Heart left ventricle (tissue), 13 donors: ENCODE measurements at regions not wholly inside any gene's neighbourhood (a gene's known extent, or its start where the extent isn't known, plus 50 kb on each side); places are given as distances from the start of the nearest gene placed in this dataset.

Source experiments
- POLR2A ChIP-seq, 2 donors: fragments of 450-650 bp; IDR thresholded peaks; one replicate each; pipeline ENCODE4 v1.6.1; 2017; ENCODE audit warnings: antibody characterized with exemption in 2 of 2, mild to moderate bottlenecking in 2 of 2, moderate library complexity in 2 of 2
- TF ChIP-seq, protein P1 (sequence below), 12 donors: fragments of 200-600 bp; sonication (generic) in 4 of 12; IDR thresholded peaks; one replicate each; pipeline versions ENCODE4 v1.5.0 to v1.8.0; 2018 to 2022; ENCODE audit warnings: antibody characterized with exemption in 12 of 12, mild to moderate bottlenecking in 5 of 12
- donor health status: ischemic (EF 13 %, LVEDD 7.1; RV severe dilation, severe dysfunction).
- donor health status: DM: no; HTN: yes; CAD: no.
- donor health status: DM: no; HTN: no; CAD: no.
- donor health status: ischemic (EF 25% LVEDD 6.9; RV normal size, moderate dysfunction).
- donor health status: ischemic (EF 25% LVEDD 5.7; RV mildly dilated, moderate dysfunction).
- donor health status: ischemic (EF 35%, LVEDD 5.7; RV mildly dilated, moderate dysfunction).
- donor health status: nonischemic (EF 11% LVEDD 7.7; RV severe dilation, severe dysfunction).
- donor health status: DM: yes; HTN: yes; CAD: no.
- donor health status: PGD.
- donor health status: ischemic (EF 29% LVEDD 5.4; RV normal size, mild dysfunction).
- donor health status: nonischemic (EF 23%, LVEDD 6.1; RV moderate dilation, normal function).

DNA sequence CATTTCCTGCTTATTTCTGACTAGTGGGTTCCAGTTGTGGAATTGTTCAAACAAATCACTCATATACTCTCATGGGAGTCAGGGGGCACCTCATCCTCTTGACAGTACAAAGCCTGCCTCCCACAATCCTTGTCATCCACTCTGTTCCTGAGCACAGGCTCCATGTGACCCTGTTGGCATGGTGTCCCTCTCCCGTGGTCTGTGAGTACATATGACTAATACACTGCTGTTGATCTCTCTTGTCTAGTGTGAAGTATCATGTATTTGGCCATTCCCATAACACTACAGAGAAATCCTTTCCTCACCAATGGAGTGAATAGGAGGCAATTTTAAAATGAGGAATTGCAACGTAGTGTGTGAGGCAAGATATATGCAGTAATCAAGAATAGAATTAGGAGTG is 185.3 kb downstream of the OGFRL1 start:
- TF ChIP-seq, protein P1, sequence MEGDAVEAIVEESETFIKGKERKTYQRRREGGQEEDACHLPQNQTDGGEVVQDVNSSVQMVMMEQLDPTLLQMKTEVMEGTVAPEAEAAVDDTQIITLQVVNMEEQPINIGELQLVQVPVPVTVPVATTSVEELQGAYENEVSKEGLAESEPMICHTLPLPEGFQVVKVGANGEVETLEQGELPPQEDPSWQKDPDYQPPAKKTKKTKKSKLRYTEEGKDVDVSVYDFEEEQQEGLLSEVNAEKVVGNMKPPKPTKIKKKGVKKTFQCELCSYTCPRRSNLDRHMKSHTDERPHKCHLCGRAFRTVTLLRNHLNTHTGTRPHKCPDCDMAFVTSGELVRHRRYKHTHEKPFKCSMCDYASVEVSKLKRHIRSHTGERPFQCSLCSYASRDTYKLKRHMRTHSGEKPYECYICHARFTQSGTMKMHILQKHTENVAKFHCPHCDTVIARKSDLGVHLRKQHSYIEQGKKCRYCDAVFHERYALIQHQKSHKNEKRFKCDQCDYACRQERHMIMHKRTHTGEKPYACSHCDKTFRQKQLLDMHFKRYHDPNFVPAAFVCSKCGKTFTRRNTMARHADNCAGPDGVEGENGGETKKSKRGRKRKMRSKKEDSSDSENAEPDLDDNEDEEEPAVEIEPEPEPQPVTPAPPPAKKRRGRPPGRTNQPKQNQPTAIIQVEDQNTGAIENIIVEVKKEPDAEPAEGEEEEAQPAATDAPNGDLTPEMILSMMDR (IDR thresholded peaks at IDR 0.05): no peak
- no peak for TF ChIP-seq POLR2A (IDR thresholded peaks at IDR 0.05)
